Activated CD4-positive, CD25-positive, alpha-beta regulatory T cell treated with anti-CD3 and anti-CD28 coated beads, Interleukin-2, amount 50 U/mL, for 72 hours (primary cell): ENCODE measurements at regions not wholly inside any gene's neighbourhood (a gene's known extent, or its start where the extent isn't known, plus 50 kb on each side); places are given as distances from the start of the nearest gene placed in this dataset.

Source experiments
- DNase-seq: peaks from one replicate; pipeline ENCODE4 v3.0.0; 2021

DNA sequence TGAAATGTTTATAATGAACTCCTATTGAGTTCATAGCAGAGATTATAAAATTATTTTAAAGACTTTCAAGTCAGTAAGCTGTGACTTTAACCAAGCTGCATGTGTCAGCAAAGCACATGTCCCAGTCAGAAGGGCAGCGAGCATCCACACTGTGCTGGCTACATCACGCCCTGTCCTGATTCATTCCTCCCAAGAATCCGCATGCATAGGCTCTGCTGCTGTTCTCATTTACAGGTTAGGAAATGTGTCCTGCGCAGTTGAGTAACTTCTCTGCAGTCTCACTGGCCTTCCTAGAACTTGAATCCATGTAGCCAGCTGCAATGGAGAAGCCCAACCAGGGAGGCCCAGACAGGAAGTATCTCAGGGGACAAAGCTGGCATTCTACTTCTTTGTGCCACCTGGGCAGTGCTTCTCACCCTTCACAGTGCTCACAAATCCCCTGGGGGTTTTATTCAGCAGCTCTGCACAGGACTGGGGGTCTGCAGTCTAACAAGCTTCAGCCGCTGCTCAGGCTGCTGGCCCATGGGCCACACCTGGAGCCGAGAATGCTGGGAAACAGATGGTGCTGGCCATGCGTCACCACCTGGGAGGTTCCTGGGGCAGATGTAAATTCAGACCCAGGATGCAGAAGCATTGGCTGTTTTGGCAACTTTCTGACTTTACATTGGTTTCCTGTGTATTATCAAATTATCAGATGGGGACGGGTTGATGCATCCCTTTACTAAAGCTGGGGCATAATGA, 192.8 kb upstream of the GDF10 start:
- DNase-seq, result no peak

DNA sequence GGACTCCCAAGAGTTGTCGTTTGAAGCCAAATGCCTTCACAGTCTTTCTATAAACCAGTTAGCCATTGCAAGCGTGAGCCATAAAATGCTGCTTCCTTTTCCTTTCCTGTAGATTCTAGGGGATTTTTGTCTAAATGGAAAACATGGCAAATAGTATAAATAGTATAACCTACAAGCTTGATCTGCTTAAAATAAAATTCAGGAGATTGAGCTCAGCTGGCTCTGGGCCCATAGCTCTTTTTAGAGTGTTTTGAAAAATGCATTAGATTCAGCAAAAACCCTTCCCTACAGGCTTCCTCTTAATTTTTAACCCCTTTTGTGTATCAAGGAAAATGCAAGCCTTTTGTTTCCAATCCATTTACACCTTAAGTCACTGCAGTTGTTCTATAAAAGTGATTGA, 190.1 kb upstream of the GDF10 start:
- no peak for DNase-seq

DNA sequence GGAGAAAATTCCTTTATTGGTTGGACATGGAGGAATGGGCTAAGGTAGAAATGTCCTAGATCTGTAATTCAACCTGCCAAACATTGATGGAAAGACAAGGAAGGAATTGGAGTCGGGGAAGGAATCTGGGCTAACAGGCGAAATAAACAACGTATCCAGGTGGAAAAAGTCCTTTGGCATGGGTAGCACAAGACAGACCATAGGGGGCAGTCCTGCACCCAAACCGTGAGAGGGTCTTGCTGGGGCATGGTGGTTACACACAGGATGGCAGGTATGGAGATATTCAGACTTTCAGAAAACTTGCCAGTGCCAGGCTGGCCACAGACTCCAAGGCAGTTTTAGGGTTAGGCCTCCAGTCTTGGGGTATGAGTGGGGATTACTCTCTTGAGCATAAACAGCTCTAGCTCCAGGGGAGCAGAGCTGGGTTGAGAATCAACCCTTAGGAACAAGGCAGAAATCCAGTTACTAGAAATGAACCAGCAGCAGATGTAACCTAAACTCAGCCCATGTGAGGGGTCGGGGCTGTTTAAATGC, 188.6 kb upstream of the GDF10 start:
- no peak for DNase-seq

DNA sequence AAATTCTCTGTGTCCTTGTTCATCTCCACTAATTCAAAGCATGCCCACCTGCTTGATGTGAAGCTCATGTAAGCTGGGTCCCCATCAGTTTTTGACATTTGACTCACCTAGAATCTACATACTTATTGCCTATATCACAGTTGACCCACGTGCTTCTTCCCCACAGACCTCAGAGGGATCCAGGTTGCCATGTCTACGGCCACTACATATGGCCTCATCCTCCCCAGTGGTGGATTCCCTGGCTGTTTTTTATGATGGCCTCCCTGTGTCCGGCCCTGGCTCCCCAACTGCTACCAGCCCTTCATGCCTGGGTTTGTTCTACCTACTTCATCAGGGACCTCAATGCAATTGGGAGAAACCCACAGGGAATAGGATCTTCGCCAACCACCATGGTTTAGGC, 187.4 kb upstream of the GDF10 start:
- DNase-seq, result no peak

DNA sequence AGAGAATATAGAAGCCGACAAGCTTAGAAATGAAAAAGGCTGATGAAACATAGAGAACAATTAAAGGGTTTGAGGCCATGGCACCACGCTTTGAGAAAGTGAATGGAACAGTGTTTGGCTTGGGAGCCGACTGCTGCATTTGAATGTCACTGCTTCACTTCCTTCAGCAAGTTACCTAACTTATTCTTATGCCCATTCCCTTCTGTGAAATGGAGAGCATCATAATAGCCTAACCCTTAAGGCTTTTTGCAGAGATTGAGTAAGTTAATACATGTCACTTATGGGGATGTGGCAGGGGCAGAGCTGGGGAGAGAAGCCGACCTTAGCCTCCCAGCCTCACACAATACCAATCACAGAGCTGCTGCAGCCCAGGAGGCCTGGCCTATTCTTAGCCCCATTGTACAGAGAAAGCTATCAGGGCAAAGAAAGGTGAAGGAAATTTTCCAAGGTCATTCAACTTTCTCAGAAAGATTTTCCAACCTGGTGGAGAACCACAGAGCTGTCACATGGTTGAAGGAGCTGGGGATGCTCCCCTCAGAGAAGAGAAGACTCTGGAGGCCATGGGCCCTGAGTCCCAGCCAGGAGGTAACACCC, 186.0 kb upstream of the GDF10 start:
- DNase-seq, result no peak

DNA sequence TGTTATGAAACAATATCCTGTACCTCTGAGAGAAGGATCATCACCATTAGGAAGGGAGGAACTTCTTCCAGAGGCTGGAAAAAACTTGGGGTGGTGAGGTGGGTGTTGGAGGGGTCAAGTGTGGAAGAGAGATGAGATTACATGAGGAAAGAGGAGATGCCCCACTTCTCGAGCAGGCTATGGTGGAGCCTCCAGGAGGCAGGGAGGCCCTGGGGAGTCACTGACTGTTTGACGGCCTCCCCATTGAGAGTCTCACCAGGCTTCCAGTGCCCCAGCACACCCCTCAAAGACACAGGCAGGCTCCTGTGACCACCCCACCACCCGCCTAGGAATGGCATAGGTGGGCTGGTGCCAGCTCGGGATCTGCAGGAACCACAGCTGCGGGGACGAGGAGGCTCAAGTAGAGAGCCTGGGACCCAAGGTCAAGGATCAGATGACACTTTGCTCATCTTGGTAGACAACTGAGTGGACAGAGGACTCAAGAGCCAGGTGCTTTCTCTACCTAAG, 185.3 kb upstream of the GDF10 start:
- no peak for DNase-seq

DNA sequence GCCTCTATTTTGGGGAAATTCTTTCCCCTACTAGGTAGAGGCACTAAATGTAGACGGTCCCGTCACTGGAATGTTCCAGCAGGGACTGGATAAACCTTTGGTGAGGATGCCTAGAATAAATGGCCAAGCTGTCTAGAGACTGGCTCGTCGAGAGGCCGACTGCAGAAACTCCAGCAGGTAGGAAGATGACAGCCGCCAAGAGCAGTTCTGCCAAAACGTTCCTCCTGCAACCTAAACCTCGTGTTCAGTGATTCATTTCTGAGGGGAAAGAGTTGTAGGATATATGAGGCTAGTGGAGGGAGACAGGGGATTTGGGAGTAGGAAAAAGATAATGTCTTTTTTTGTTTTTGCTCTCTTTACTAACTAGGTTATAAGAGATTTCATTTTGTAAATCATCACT, 184.7 kb upstream of the GDF10 start:
- no peak for DNase-seq

DNA sequence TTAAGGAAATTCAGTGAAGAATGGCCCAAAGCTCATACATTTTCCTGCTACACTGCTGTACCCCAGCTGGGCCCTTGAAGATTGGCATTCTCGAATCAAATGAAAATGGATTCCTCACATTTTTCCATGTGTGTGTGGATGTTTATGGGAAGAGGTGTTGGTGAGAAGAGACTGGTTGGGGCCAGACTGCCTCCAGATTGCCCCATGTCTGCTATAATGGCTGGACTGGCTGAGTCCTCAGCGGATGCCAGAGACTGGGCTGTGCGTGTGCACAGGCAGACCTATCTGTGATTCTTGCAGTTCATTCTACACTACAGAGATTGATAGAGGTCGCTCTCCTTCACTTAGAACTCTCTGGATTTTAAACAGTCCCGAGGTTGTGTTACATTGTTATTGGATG, 183.6 kb upstream of the GDF10 start:
- no peak for DNase-seq

DNA sequence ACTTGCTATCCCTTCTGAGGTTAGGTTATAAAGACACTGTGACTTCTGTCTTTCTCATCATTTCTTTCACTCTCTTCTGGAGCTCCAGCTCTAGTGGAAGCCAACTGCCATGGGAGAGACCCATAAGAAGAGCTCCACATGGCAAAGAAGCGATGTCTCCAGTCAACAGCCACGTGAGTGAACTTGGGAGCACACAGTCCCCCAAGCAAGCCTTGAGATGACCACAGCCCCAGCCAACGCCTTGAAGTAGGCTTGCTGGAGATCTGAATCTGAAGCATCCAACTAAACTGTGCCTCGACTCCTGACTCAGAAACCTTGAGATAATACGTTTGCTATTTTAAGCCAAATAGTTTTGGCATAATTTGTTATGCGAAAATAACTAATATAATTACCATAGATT, 181.7 kb upstream of the GDF10 start:
- no peak for DNase-seq

DNA sequence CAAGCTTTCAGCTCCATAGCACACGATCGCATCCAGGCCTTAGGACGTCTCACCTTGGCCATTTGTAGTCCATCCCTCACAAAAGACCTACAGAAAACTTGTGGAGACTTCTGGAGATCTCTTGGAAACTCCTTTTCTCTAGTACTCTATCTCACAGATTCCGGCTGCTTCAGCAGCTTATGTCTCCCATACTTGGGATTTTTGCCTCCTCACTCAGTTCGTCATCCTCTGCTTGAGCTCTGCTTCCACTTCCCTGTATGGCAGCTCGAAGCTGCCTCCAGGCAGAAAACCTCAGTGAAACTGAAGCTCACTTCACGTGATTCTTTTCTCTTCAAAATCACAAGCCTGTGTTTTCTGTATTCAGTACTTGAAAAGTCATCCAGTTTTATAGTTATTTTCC, 178.7 kb upstream of the GDF10 start:
- DNase-seq, result no peak

DNA sequence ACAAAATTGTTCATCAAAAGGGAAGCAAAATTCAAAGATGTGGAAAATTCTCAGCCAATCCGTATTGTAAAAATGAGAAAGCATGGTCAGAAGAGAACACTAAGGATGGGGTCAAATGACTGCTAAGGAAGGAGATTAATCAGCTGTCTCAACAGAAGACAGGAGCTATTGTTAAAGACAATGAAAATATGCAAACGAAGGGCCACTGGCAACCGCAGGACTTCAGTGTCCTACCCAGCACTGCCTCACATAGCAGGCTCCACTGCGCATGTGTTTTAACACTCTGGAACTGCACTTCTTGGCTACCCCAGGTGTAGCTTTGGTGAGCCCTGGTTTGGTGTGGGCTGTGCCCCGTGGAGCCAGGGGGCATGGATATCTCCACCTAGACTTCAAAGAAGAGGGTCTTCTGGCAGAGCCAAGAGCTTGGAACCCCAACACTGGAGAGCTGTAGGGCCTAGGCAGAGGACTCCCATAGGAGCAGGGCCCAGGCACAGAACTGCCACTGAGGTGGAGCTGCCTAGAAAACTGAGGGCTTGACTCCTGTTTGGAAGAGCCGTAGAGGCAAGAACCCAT, 176.2 kb upstream of the GDF10 start:
- DNase-seq, result no peak

DNA sequence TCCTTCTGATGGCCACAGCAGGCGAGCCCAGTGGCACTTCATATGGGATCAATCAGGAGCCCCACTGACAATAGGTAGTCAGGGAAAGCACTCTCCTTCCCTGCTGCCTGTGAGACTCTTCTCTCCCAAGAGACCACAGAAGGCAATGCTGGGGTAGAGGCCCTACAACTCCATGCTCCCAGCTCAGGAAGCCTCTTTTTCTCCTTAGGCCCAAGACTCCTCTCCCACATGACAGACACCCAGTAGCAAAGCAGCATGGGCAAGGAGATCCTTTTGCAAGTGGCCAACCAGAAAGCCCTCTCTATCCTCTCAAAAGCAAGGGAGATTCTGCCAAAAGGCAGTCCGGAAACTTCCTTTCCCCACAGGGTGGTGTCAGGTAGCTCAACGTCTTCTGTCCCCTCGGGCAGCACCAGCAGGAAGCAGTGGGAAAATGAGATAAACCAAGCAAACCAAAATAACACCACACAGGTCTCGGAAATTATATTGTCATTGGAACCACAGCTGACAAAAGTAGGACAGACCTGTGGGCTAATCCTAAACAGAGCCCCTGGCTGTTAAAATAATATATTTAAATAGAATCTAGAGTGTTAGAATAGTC, 172.7 kb upstream of the GDF10 start:
- DNase-seq, result no peak

DNA sequence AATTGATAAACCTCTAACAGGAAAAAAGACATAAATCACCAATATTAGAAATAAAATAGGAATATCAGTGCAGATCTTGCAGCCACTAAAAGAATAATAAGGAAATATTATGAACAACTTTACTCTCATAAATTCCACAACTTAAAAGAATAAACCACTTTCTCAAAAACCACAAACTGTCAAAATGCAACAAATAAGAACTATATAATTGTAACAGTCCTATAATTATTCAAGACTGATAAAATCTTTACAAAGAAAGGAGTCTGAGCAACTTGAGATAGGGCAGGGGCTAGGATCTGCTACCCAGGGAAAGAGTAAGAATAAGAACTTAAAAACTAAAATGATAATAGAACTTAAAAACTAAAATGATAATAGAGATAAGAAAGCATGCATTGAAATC, 169.5 kb upstream of the GDF10 start:
- no peak for DNase-seq

DNA sequence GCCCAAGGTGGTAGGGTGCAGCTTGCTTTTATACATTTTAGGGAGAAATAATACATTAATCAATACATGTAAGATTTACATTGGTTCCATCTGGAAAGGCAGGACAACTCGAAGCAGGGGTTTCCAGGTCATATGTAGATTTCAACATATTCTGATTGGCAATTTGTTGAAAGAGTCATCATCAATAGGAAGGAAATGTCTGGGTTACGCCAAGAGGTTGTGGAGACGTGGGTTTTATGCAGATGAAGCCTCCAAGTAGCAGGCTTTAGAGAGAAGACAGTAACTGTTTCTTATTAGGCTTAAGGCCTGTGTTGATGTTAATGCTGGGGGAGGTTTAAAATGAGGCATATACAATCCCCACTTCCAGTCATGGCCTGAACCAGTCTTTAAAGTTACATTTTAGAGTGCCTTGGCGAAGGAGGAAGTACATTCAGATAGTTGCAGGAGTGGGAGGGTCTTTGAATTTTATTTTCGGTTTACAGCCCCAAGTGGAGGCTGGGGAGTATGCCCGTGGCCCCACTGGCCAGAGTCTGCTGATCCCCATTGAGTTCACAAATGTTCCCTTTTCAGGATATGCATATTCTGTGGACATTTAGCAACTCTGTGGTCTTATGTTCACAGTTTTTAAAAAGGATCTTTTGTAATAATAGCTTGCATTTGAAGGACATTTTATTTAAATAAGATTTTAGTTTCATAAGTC, 166.0 kb upstream of the GDF10 start:
- no peak for DNase-seq

DNA sequence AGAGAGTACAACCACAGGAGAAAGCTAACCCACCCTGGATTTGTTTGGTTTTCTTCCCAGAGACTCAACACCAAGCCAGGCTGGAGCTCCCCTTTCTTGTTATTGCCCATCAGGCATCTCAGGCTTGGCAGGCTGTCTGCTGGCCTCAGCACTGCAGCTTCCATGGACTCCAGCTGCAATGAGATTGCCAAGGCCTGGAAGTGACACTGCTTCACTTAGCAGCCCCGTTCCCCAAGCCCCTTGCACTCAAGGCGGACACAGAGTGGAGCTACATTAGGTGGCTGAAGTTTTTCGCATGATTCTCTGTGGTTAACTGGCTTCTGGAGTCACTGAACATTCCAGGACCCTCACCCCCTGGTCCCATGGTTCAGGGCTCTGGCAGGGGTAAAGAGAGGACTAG, 163.1 kb upstream of the GDF10 start:
- no peak for DNase-seq

DNA sequence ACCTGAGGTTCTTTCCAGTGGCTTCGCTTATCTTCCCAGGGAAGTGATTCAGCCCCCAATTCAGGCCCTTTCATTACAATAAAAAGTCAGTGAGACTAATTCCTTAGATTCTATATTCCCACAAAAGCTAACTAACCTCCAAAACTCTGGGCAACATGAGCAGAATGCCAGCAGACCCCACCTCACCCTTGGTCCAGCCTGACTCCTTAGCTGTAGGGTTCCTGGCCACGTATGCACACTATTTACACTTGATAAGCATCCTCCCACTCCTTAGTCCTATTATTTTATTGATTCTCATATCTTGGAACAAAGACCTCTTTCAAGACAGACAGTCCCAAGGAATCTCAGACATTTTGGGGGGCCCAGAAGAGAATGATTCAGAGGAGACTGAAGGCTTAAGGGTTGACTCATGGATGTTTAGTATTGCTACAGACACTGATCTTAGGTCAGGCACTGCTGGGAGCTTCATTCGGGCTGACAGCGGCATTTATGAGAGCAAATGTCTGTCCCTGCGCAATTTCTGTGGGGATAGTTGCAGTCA, 162.6 kb upstream of the GDF10 start:
- DNase-seq, result no peak

DNA sequence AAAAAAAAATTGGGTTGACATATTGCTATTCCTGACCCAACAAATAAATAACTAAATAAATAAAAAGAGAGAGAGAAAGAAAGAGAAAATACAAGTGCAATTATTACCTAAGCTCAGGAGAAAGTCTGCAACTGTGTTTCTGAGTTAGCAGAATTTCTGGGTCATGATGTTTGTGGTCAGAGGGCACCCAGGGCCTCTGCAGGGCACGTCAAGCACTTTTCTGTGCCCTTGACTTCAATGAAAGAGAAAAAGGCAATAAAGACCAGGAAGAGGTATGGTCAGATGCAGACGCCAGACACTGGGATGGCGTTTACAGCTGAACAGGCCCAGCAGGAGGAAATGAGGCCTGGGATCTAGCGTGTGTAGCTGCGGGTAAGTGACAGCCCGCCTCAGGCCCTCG, 160.9 kb upstream of the GDF10 start:
- no peak for DNase-seq

DNA sequence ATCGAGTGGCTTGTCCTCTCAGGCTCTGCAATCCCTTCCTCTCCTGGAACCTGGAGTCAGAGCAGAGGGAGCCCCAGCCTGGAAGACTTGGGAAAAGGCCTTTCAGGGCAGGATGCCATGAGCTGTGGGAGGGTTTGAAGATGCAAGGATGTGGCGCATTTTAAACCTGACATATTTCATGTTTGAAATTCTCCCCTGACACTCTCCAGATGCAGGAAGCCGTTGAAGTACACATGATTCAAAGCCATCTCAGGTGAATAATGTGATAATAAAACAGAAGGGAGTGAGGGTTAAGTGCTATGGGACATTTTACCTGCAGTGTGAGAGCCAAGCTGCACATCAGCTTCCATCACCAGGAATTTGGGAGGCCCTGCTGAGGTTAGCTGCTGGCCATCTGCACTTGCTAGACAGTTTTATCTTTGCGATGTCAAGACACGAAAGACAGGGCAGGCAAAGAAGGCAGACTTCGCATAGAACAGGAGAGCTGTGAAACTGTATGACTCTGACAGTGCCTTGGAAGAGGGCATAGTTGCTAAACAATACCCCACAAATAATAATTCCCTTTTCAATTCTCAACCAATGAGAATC, 159.1 kb upstream of the GDF10 start:
- DNase-seq, result no peak

DNA sequence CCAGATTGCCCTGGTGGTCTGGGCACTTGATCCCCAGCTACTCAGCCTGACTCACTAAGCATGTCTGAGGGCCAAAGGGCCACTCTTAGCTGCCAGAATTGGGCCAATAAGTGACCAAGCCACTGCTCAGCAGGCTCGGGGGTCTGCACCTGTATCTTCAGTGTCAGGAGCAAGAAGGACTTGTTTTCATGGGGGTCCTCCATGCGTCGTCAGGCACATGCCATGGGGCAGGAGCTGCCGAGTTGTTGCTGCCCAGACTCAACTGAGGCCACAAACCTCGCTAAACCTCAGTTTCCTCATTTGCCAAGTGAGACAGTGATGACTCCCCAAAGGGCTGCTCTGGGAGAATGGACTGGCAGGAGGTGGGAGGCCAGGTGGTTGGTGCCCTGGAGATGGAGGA, 158.6 kb upstream of the GDF10 start:
- no peak for DNase-seq

DNA sequence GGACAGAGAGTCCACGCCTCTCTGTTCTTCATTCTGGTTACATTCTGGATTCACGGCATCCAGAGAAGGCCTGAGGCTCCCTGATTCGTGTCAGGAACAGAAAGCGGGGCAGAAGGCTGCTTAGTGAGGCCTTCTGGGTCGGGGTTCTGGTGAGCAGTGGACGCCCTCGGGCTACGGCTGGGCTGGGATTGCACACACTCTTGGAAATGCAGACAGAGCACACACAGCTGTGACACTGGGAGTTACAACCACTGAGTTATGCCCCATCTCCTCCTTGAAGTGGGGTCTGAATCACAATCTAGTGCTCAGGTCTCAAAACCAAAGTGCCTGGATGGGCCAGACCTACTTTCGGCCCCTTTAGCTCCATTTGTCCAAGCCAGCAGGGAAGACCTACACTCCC, 156.9 kb upstream of the GDF10 start:
- no peak for DNase-seq

DNA sequence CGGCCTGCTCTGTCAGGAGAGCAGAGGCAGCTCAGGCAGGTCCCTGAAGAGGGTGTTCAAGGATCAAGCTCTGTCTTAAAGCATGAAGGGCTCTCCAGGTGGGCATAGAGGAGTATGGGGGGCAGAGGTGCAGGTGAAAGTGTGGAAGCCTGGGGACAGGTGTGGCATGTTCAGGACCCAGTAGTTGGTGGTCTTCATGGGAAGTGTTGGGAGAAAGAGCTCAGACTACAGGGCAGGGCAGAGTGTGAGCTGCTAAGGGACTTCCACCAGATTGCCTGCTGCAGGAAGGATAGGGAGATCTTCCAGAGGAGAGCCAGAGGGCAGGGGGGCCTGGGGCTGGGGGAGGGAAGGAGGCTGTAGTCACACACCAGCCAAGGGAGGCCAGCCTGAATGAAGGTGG, 156.5 kb upstream of the GDF10 start:
- no peak for DNase-seq

DNA sequence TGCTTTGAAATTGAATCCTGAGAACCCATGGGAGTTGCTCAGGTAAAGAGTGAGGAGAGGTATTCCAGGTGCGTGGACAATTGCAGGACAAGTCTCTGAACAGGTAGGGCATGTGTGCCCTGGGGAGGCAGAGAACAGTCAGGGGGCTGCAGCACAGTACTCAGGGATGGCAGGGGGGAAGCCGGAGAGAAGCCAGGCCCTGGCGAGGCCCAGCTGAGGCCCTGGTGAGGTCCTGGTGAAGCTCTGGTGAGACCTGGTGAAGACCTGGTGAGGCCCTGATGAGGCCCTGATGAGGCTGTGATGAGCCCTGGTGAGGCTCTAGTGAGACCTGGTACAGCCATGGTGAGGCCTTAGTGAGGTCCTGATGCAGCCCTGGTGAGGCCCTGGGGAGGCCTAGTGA, 155.5 kb upstream of the GDF10 start:
- DNase-seq, result no peak
